SK-N-SH (cell line): ENCODE measurements at regions not wholly inside any gene's neighbourhood (a gene's known extent, or its start where the extent isn't known, plus 50 kb on each side); places are given as distances from the start of the nearest gene placed in this dataset.

Experiments
- CTCF ChIA-PET: fragments of 300-600, 350-600 bp; formaldehyde crosslinking; extraction: SDS; loops from one replicate; lab custom pipeline; 2021; lab: Yijun Ruan, JAX
- POLR2A ChIA-PET: fragments of 350-600 bp; sonication (Branson Sonifier 250); formaldehyde crosslinking; extraction: SDS; loops from one replicate; lab custom pipeline; 2020; ENCODE audit warnings: antibody characterized with exemption, inconsistent platforms; lab: Yijun Ruan, JAX
- DNase-seq: peaks from one replicate; pipeline ENCODE4 v3.0.0; 2012
- H2AFZ ChIP-seq: fragments of 200-600 bp; sonication (generic); 2 replicates; pipeline ENCODE4 v1.8.1; 2016; ENCODE audit warnings: antibody characterized with exemption, mild to moderate bottlenecking, low read depth
- H3F3A ChIP-seq: fragments of 200-600 bp; sonication (generic); replicated peaks from 2 replicates; pipeline ENCODE3; 2016; ENCODE audit warnings: antibody characterized with exemption, mild to moderate bottlenecking; ENCODE audit not compliant: insufficient read depth
- H3K27ac ChIP-seq, 2 experiments: fragments of 200-500 bp in 1 of 2; fragments of 200-600 bp in 1 of 2; sonication (Bioruptor generic) in 1 of 2; sonication (generic), shearing (Covaris generic) in 1 of 2; 2 replicates each; pipeline versions ENCODE4 v1.5.1 to v1.6.1; 2014 to 2016; ENCODE audit warnings: low read depth in 2 of 2, inconsistent platforms in 1 of 2, low read length in 1 of 2, mild to moderate bottlenecking in 1 of 2, mixed read lengths in 1 of 2
- H3K27me3 ChIP-seq: fragments of 200-600 bp; sonication (generic), shearing (Covaris generic); 2 replicates; pipeline ENCODE4 v1.6.1; 2016; ENCODE audit warnings: mixed run types; ENCODE audit not compliant: insufficient read depth
- H3K36me3 ChIP-seq, 2 experiments: fragments of 200-500 bp in 1 of 2; fragments of 200-600 bp in 1 of 2; sonication (Bioruptor generic) in 1 of 2; sonication (generic) in 1 of 2; replicated peaks in 1 of 2; 2 replicates each; pipeline versions ENCODE3 to v1.5.1; 2014 to 2016; ENCODE audit warnings: low read length in 1 of 2, mild to moderate bottlenecking in 1 of 2; ENCODE audit not compliant: insufficient read depth in 2 of 2, control insufficient read depth in 1 of 2
- H3K4me1 ChIP-seq, 2 experiments: fragments of 200-500 bp in 1 of 2; fragments of 200-600 bp in 1 of 2; sonication (Bioruptor generic) in 1 of 2; sonication (generic), shearing (Covaris generic) in 1 of 2; 2 replicates each; pipeline versions ENCODE4 v1.5.1 to v1.6.1; 2014 to 2016; ENCODE audit warnings: low read depth in 1 of 2, low read length in 1 of 2, mixed run types in 1 of 2; ENCODE audit not compliant: insufficient read depth in 2 of 2, control insufficient read depth in 1 of 2
- H3K4me2 ChIP-seq: fragments of 200-600 bp; sonication (generic), shearing (Covaris generic); 2 replicates; pipeline ENCODE4 v1.6.1; 2017; ENCODE audit warnings: mixed run types
- H3K4me3 ChIP-seq, 2 experiments: fragments of 200-500 bp in 1 of 2; fragments of 200-600 bp in 1 of 2; sonication (Bioruptor generic) in 1 of 2; sonication (generic), shearing (Covaris generic) in 1 of 2; 2 replicates each; pipeline versions ENCODE4 v1.5.1 to v1.8.1; 2014 to 2016; ENCODE audit warnings: low read depth in 2 of 2, inconsistent platforms in 1 of 2, low read length in 1 of 2, mild to moderate bottlenecking in 1 of 2, mixed read lengths in 1 of 2, moderate library complexity in 1 of 2
- H3K79me2 ChIP-seq: fragments of 200-600 bp; sonication (generic); 2 replicates; pipeline ENCODE4 v1.8.1; 2017; ENCODE audit warnings: mild to moderate bottlenecking; ENCODE audit not compliant: insufficient read depth
- H3K9ac ChIP-seq: fragments of 200-600 bp; sonication (generic); 2 replicates; pipeline ENCODE4 v1.6.1; 2017; ENCODE audit warnings: mixed run types
- H3K9me2 ChIP-seq: fragments of 200-600 bp; sonication (generic); 2 replicates; pipeline ENCODE4 v1.6.1; 2017; ENCODE audit warnings: mixed run types
- H3K9me3 ChIP-seq: fragments of 200-600 bp; sonication (generic); 2 replicates; pipeline ENCODE4 v1.6.1; 2017; ENCODE audit warnings: mixed run types, mild to moderate bottlenecking, moderate library complexity
- H4K20me1 ChIP-seq: fragments of 200-600 bp; sonication (generic); 2 replicates; pipeline ENCODE4 v1.6.1; 2017; ENCODE audit warnings: mild to moderate bottlenecking, mixed run types; ENCODE audit not compliant: insufficient read depth
- CHD2 ChIP-seq: fragments of 150-350 bp; IDR thresholded peaks from 2 replicates; pipeline ENCODE4 v1.6.1; 2018; ENCODE audit warnings: low read length; ENCODE audit not compliant: partially characterized antibody
- CTCF ChIP-seq: fragments of 200-600 bp; sonication (generic); IDR thresholded peaks from 2 replicates; pipeline ENCODE4 v1.6.1; 2017; ENCODE audit warnings: antibody characterized with exemption, mild to moderate bottlenecking, moderate library complexity
- ELF1 ChIP-seq: IDR thresholded peaks from 2 replicates; pipeline ENCODE4 v1.4.0; 2012
- EP300 ChIP-seq, 2 experiments: IDR thresholded peaks; 2 replicates each; pipeline versions ENCODE4 v1.4.0 to v1.6.1; 2012; ENCODE audit warnings: borderline replicate concordance in 1 of 2, low read depth in 1 of 2, low read length in 1 of 2
- FOXM1 ChIP-seq: IDR thresholded peaks from 2 replicates; pipeline ENCODE4 v1.4.0; 2012; ENCODE audit warnings: low read depth, mild to moderate bottlenecking
- GABPA ChIP-seq: IDR thresholded peaks from 2 replicates; pipeline ENCODE4 v1.4.0; 2012; ENCODE audit warnings: low read depth, mild to moderate bottlenecking
- GATA2 ChIP-seq: sonication (generic); formaldehyde crosslinking; IDR thresholded peaks from 2 replicates; pipeline ENCODE4 v1.5.0; 2020; ENCODE audit warnings: mild to moderate bottlenecking, missing genetic modification reagents
- IRF3 ChIP-seq: fragments of 150-350 bp; IDR thresholded peaks from 2 replicates; pipeline ENCODE4 v1.6.1; 2016; ENCODE audit warnings: mild to moderate bottlenecking, low read depth, low read length
- JUND ChIP-seq: IDR thresholded peaks from 2 replicates; pipeline ENCODE4 v1.4.0; 2012
- PBX3 ChIP-seq: IDR thresholded peaks from 2 replicates; pipeline ENCODE4; 2012
- POLR2AphosphoS5 ChIP-seq: IDR thresholded peaks from 2 replicates; pipeline ENCODE4 v1.6.1; 2012; ENCODE audit warnings: low read depth, low read length
- RCOR1 ChIP-seq: fragments of 150-350 bp; IDR thresholded peaks from 2 replicates; pipeline ENCODE4 v1.6.1; 2017; ENCODE audit warnings: antibody characterized with exemption, low read length
- REST ChIP-seq: IDR thresholded peaks from 2 replicates; pipeline ENCODE4 v1.6.1; 2012; ENCODE audit warnings: mild to moderate bottlenecking, low read depth, low read length, moderate library complexity
- RFX5 ChIP-seq: IDR thresholded peaks from 2 replicates; pipeline ENCODE4 v1.6.1; 2012; ENCODE audit warnings: mild to moderate bottlenecking, improper control_type of control experiment, low read length
- RXRA ChIP-seq: IDR thresholded peaks from 2 replicates; pipeline ENCODE4 v1.4.0; 2012; ENCODE audit warnings: low read depth, mild to moderate bottlenecking, borderline replicate concordance
- TAF1 ChIP-seq: IDR thresholded peaks from 2 replicates; pipeline ENCODE4 v1.6.1; 2012; ENCODE audit warnings: low read depth, mild to moderate bottlenecking, low read length, moderate library complexity, borderline replicate concordance
- USF1 ChIP-seq: IDR thresholded peaks from 2 replicates; pipeline ENCODE4 v1.4.0; 2012; ENCODE audit warnings: low read depth, borderline replicate concordance
- USF2 ChIP-seq: fragments of 150-350 bp; IDR thresholded peaks from 2 replicates; pipeline ENCODE4 v1.6.1; 2017; ENCODE audit warnings: antibody characterized with exemption, low read length, low read depth, borderline replicate concordance
- WGBS: methylation state at CpG from one replicate; pipeline ENCODE4 v1.1.6; 2017; ENCODE audit warnings: low lambda C conversion rate; 5-methylcytosine and 5-hydroxymethylcytosine counted together

GRCh38 chr12:127239781-127240180 is 1027.2 kb upstream of the TMEM132C start:
- Histone ChIP-seq H3K27ac (no peak overlapping the region), H3K79me2 (no peaks in the 10 kb centered on the region), H4K20me1 (no peaks in the 10 kb centered on the region), H3K9me3 (no peaks in the 10 kb centered on the region), H2AFZ (no peak overlapping the region), H3K4me1 (no peaks in the 10 kb centered on the region), H3F3A (no peaks in the 10 kb centered on the region), H3K4me2 (no peak overlapping the region), H3K4me3 (no peak overlapping the region), H3K36me3 (no peaks in the 10 kb centered on the region), H3K9ac (no peak overlapping the region), H3K9me2 (no peaks in the 10 kb centered on the region), H3K27me3 (no peaks in the 10 kb centered on the region)
- no peak for DNase-seq
- POLR2A ChIA-PET = no interaction called here
- TF ChIP-seq EP300 (IDR thresholded peaks at IDR 0.05; ENCODE audit: borderline replicate concordance in 1 of 2, low read depth in 1 of 2, low read length in 1 of 2) (no peak), JUND (no peak), FOXM1 (no peak), REST (no peak), RXRA (no peak), TAF1 (no peak), CTCF (no peak), GATA2 (CRISPR knock-in tag) (no peak), POLR2AphosphoS5 (no peak), GABPA (no peak)
- CTCF ChIA-PET = interaction anchor here (0.6 to 1.9 kb wide), 2 partner anchors 53 to 528 kb away, joined by 3 to 5 read pairs; no protein-coding TSS in a partner anchor
- WGBS = 33% methylated on average over 6 of the region's 6 CpGs

GRCh38 chr12:127240249-127240929 is 1026.6 kb upstream of the TMEM132C start:
- ChIA-PET CTCF (interaction anchor here (0.6 to 1.9 kb wide), 2 partner anchors 53 to 528 kb away, joined by 3 to 5 read pairs; no protein-coding TSS in a partner anchor), POLR2A (no interaction called here)
- Histone ChIP-seq H3K9me3 (no peaks in the 10 kb centered on the region), H3K27me3 (no peaks in the 10 kb centered on the region), H4K20me1 (no peaks in the 10 kb centered on the region), H3K4me3 (no peak overlapping the region), H3K4me1 (no peaks in the 10 kb centered on the region), H3K9me2 (no peaks in the 10 kb centered on the region), H3K27ac (no peak overlapping the region), H3K79me2 (no peaks in the 10 kb centered on the region), H3K4me2 (no peak overlapping the region), H2AFZ (no peak overlapping the region), H3K9ac (no peak overlapping the region), H3K36me3 (no peaks in the 10 kb centered on the region), H3F3A (no peaks in the 10 kb centered on the region)
- 13% methylated on average over 6 of the region's 6 CpGs for WGBS
- no peak for DNase-seq
- TF ChIP-seq RCOR1 = no peak
- TF ChIP-seq USF2 = no peak
- TF ChIP-seq PBX3 = no peak
- no peak for TF ChIP-seq ELF1
- no peak for TF ChIP-seq RFX5
- TF ChIP-seq CHD2 = no peak
- TF ChIP-seq USF1 = no peak
- no peak for TF ChIP-seq IRF3
- no peak for TF ChIP-seq GABPA
